HG02571 (cell line): ENCODE measurements at regions not wholly inside any gene's neighbourhood (a gene's known extent, or its start where the extent isn't known, plus 50 kb on each side); places are given as distances from the start of the nearest gene placed in this dataset.
"Not testable (repeated sequence)": the region's sequence is repeated elsewhere in the genome, so short reads cannot be mapped to it uniquely, and the experiment has no call there.

ENCODE experiments used
- ATAC-seq: cut with Tn5 transposase; IDR thresholded peaks from one replicate; pipeline ENCODE4 v1.9.1; 2021; ENCODE audit warnings: mild to moderate bottlenecking, moderate library complexity; ENCODE audit not compliant: unreplicated experiment

GRCh38 chr9:84054341-84055010, 73.9 kb downstream of the RMI1 start:
- ATAC-seq: no peak

- ATAC-seq: no peak
Measured at GRCh38 chr9:84057662-84058061, 77.1 kb downstream of the RMI1 start.

- ATAC-seq: no peak
Measured at GRCh38 chr9:84059936-84060335, 79.3 kb downstream of the RMI1 start.

GRCh38 chr9:84061613-84062193, 81.1 kb downstream of the RMI1 start:
- no peak for ATAC-seq

- ATAC-seq: no peak
Measured at GRCh38 chr9:84062538-84062937, 81.9 kb downstream of the RMI1 start.

- ATAC-seq: no peak
Measured at GRCh38 chr9:84067821-84068220, 87.2 kb downstream of the RMI1 start.

GRCh38 chr9:84068872-84069271, 88.3 kb downstream of the RMI1 start:
- no peak for ATAC-seq

- no peak for ATAC-seq
Measured at GRCh38 chr9:84070590-84070989, 90.0 kb downstream of the RMI1 start.

GRCh38 chr9:84072621-84073180, 92.1 kb downstream of the RMI1 start:
- ATAC-seq: no peak

GRCh38 chr9:84075004-84075403, 94.4 kb downstream of the RMI1 start:
- no peak for ATAC-seq

- ATAC-seq: no peak
Measured at GRCh38 chr9:84076384-84076783, 95.8 kb downstream of the RMI1 start.

GRCh38 chr9:84077816-84078215, 97.2 kb downstream of the RMI1 start:
- ATAC-seq: not testable (repeated sequence)

- no peak for ATAC-seq
Measured at GRCh38 chr9:84079994-84080393, 99.4 kb downstream of the RMI1 start.

GRCh38 chr9:84101964-84102632, 121.5 kb downstream of the RMI1 start:
- no peak for ATAC-seq

- ATAC-seq: no peak
Measured at GRCh38 chr9:84103651-84104377, 123.2 kb downstream of the RMI1 start.

- ATAC-seq: no peak
Measured at GRCh38 chr9:84107081-84107480, 126.5 kb downstream of the RMI1 start.

- ATAC-seq: no peak
Measured at GRCh38 chr9:84107995-84108394, 127.4 kb downstream of the RMI1 start.

GRCh38 chr9:84111726-84112125, 131.1 kb downstream of the RMI1 start:
- ATAC-seq: no peak

GRCh38 chr9:84121991-84122523, 141.5 kb downstream of the RMI1 start:
- ATAC-seq: no peak

- no peak for ATAC-seq
Measured at GRCh38 chr9:84122572-84122971, 142.0 kb downstream of the RMI1 start.
